ENCODE measurements at regions not wholly inside any gene's neighbourhood (a gene's known extent, or its start where the extent isn't known, plus 50 kb on each side); places are given as distances from the start of the nearest gene placed in this dataset.
"Not testable (repeated sequence)": the region's sequence is repeated elsewhere in the genome, so short reads cannot be mapped to it uniquely, and the experiment has no call there.

DNA sequence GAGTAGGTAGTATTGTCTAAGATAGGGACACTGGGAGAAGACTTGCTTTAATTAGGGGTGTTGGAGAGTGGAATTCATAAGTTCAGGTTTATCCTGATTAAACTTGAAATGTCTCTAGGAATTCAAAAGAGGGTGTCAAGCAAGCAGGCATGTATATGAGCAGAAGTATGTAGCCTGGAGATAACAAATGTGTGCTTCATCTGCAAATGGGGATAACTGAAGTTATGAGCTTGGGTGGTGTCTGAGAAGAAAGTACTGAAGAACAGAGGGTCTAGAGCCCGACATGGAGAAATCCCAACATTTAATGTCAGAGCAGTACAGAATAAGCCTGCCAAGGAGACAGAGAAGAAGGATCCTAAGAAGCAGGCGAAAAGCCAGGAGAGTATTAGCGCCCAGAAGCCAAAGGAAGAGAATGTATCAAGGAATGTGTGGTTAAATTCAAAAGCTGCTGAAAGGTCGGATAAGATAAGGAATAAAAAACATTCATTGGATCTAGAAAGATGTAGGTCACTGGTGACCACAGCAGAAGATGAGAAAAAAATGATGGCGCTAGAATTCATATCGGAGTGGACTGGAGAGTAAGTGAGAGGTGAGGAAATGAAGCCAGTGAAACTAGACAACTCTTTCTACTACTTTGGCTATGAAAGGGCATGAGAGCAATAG, 401.5 kb upstream of the PIK3R1 start:
- Mint-ChIP-seq H3K27ac (no peak overlapping the region), H3K27me3 (no peaks in the 10 kb centered on the region), H3K4me1 (peaks cover 1% of the 10 kb centered on the region), H3K4me3 (no peak overlapping the region), H3K9me3 (peaks cover 2% of the 10 kb centered on the region), H3K36me3 (no peaks in the 10 kb centered on the region)
- ATAC-seq (ENCODE audit: low read depth) (no peak), DNase-seq (no peak)
- POLR2A ChIA-PET, result no interaction called here

DNA sequence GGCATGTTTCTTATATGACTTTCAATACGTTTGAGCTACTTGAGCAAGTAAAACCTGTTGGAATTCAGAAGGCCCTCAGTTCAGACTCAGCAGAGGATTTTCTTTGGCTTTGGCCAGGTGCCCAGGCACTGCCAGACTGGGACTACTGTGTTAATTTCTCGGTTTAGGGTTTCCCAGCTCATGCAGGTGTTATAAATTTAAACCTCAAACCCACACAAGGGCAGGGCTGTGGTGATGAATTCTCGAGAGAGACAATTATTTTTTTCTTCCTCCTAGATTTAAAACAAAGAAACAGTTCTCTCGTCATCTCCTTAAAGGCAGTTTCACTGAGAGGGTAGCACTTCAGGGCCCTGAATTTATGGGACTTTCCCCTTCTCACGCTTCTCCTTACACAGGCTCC, 406.0 kb upstream of the PIK3R1 start:
- no peaks in the 10 kb centered on the region for H3K27me3 Mint-ChIP-seq
- H3K36me3 Mint-ChIP-seq, result no peaks in the 10 kb centered on the region
- POLR2A ChIA-PET, result no interaction called here
- ATAC-seq (ENCODE audit: low read depth) (no peak), DNase-seq (no peak)
- H3K9me3 Mint-ChIP-seq, result no peaks in the 10 kb centered on the region
- H3K27ac Mint-ChIP-seq, result no peak overlapping the region
- H3K4me3 Mint-ChIP-seq, result no peak overlapping the region
- peaks cover 1% of the 10 kb centered on the region for H3K4me1 Mint-ChIP-seq

DNA sequence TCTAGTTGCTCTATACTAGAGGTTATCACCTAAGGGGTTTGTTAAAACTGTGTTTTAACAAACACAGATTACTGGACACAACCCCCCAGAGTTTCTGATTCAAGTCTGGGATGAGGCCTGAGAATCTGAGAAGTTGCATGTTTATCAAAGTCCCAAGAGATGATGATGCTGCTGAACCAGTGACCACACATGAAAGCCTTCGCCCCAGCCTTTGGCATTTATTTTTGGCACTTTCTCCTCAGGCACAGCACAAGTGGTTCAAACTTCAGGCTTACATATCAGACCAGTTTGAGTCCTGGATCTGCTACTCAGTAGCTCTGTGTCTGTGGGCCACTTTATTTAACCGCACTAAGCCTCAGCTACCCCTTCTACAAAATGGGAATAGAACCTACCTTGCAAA, 407.2 kb upstream of the PIK3R1 start:
- Mint-ChIP-seq H3K4me1 (peaks cover 1% of the 10 kb centered on the region), H3K9me3 (peaks cover under 1% of the 10 kb centered on the region), H3K4me3 (no peak overlapping the region), H3K27ac (no peak overlapping the region), H3K27me3 (no peaks in the 10 kb centered on the region), H3K36me3 (no peaks in the 10 kb centered on the region)
- ATAC-seq (ENCODE audit: low read depth) (no peak), DNase-seq (no peak)
- POLR2A ChIA-PET, result no interaction called here

DNA sequence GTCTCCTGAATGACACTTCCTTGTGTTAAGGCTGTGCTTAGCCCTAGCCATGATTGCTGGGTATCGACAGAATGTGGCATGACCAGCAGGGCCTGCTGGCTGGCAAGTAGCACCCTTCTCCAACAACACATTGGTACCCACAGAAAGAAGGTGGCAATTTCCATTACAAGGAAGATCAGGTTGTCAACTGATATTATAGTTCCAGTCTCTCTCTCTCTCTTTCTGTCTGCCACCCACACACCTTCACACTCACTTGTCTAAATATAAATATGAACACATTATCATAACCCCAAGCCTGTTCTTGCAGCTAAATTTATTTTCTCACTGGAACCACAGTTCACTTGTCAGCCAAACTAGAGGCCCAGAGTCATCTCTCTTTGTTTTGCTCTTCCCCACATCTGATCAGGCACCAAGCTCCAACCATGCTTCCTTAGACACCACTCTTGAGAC, 408.1 kb upstream of the PIK3R1 start:
- Mint-ChIP-seq H3K4me3 (no peak overlapping the region), H3K27ac (no peak overlapping the region), H3K9me3 (peaks cover 4% of the 10 kb centered on the region)

DNA sequence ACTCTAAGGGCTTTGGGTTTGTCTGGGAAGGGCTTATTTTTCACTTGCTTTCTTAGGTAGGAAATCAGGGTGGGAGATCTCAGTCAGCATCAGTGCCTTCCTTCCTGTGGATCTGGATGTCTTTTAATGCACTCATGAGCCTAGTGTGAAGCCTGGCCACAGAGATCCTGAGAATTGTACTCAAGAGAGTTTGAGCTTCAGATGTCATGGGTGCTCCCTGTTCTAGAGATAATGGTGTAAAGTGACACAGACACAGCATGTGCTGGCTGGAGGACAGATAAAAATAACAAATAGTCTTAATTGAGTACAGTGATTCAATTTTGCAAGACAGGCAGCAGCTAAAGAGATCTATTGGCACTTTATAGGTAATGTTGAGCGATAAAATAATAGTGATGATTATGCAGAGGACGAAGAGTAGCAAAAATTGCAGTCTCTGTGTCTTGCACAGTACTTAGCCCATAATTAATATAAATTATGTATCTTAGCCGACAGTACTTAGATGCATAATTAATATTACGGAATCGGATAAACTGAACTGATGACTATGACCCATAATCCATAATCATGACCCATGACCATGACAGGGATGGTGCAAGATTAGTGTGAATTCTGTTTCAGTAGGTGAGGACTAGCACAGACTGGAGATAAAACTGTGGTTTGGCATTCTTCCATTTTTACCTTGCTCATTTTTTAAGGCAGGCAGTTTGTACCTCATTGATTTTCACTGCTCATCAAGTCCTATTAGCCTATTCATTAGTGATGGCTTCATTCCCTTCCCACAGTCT, 408.7 kb upstream of the PIK3R1 start:
- ATAC-seq (ENCODE audit: low read depth) (no peak), DNase-seq (no peak)
- POLR2A ChIA-PET, result no interaction called here
- H3K4me1 Mint-ChIP-seq, result peaks cover 10% of the 10 kb centered on the region
- no peak overlapping the region for H3K27ac Mint-ChIP-seq
- no peaks in the 10 kb centered on the region for H3K36me3 Mint-ChIP-seq
- no peaks in the 10 kb centered on the region for H3K27me3 Mint-ChIP-seq
- no peak overlapping the region for H3K4me3 Mint-ChIP-seq
- H3K9me3 Mint-ChIP-seq, result peaks cover 4% of the 10 kb centered on the region

More for the DNA sequence above, 408.1 kb upstream of the PIK3R1 start:
- H3K36me3 Mint-ChIP-seq, result no peaks in the 10 kb centered on the region
- H3K27me3 Mint-ChIP-seq, result no peaks in the 10 kb centered on the region
- POLR2A ChIA-PET, result no interaction called here
- DNase-seq (no peak), ATAC-seq (ENCODE audit: low read depth) (no peak)
- peaks cover 8% of the 10 kb centered on the region for H3K4me1 Mint-ChIP-seq

DNA sequence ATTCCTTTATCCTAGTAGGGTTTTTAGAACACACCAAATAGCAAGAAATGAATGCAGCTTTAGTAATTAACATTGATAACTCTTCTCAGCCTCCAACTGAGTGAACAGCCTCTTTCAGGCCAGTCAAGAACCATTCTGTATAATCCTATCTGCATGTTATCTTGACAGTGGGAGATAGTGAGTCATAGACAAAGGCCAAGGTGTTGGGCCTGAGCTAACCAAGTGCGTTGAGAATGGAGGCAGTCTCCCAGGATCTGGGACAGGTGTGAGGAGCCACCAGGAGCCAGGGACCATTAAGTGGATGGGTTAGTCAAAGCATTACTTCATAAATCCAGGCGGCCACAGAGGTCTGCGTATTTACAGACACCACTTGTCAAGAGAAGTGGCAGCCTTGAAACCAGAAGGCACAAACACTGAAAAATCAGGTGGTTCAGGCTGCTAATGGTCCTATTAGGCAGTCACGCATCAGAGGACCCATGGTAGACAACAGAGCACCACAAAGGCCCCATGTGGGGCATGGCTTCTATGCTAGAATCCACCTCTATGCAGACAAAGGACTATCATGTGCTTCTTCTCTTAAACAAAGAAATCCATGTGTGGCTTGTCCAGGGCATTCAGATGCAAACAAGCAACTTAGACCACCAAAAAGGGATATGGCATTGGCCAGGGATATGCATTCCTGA, 409.7 kb upstream of the PIK3R1 start:
- H3K27ac Mint-ChIP-seq, result no peak overlapping the region
- no peak overlapping the region for H3K4me3 Mint-ChIP-seq
- H3K36me3 Mint-ChIP-seq, result no peaks in the 10 kb centered on the region
- H3K4me1 Mint-ChIP-seq, result peaks cover 8% of the 10 kb centered on the region
- ATAC-seq (ENCODE audit: low read depth) (no peak), DNase-seq (no peak)
- POLR2A ChIA-PET, result no interaction called here
- H3K9me3 Mint-ChIP-seq, result peaks cover 4% of the 10 kb centered on the region
- no peaks in the 10 kb centered on the region for H3K27me3 Mint-ChIP-seq

DNA sequence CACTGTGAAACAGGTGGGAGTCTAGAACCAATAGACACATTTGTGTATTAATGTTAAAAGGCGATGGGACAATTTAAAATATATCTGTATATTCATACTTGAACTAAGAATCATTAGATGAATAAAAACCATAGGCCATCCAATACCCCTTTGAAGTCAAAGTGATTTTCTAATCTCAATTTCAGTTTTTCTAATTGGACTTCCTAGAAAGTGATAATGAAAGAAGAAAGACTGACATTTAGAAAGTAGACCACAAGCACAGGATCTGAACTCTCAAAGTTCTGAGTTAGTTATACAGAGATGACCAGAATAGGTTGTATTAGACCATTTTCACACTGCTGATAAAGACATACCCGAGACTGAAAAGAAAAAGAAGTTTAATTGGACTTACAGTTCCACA, 412.8 kb upstream of the PIK3R1 start:
- DNase-seq (no peak), ATAC-seq (ENCODE audit: low read depth) (no peak)
- no peak overlapping the region for H3K27ac Mint-ChIP-seq
- H3K9me3 Mint-ChIP-seq, result peaks cover 5% of the 10 kb centered on the region
- no peak overlapping the region for H3K4me3 Mint-ChIP-seq
- H3K4me1 Mint-ChIP-seq, result peaks cover 8% of the 10 kb centered on the region
- POLR2A ChIA-PET, result no interaction called here
- no peaks in the 10 kb centered on the region for H3K36me3 Mint-ChIP-seq
- H3K27me3 Mint-ChIP-seq, result peaks cover 2% of the 10 kb centered on the region

DNA sequence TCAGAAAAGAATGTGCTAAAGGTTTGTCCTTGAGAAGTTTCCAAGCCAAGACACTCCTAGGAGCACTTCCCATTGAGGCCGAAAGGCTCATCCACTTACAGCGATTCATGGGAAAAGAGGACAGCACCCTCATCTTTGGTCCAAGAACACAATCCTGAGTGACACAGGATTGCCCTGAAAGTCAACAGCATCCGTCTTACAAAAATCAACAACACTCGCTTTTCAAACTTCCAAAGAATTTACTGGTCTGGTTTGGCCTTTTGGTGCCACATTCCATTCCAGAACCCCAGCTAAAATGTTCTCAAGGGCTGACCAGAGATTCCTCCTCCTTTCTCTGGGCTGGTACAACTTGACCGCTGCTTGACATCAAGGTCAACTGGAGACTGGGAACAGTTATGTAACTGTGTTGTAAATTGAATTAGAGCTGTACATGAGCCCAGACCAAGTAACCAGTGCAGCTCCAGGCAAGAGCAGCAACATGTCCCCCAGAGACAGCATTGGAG, 415.8 kb upstream of the PIK3R1 start:
- DNase-seq, result no peak
- Mint-ChIP-seq H3K9me3 (peaks cover 7% of the 10 kb centered on the region), H3K36me3 (no peaks in the 10 kb centered on the region), H3K27me3 (peaks cover 4% of the 10 kb centered on the region), H3K4me3 (no peak overlapping the region), H3K4me1 (peaks cover 8% of the 10 kb centered on the region), H3K27ac (no peak overlapping the region)
- no peak for ATAC-seq (ENCODE audit: low read depth)
- POLR2A ChIA-PET, result no interaction called here

- H3K9me3 Mint-ChIP-seq; DNase-seq; H3K36me3 Mint-ChIP-seq; POLR2A ChIA-PET; H3K27me3 Mint-ChIP-seq; H3K4me3 Mint-ChIP-seq; H3K4me1 Mint-ChIP-seq; H3K27ac Mint-ChIP-seq; ATAC-seq (ENCODE audit: low read depth): not testable (repeated sequence)
Measured at GRCh38 chr5:67798470-67798869, 417.1 kb upstream of the PIK3R1 start.

GRCh38 chr5:67795781-67796477, 419.6 kb upstream of the PIK3R1 start:
- no peak for ATAC-seq (ENCODE audit: low read depth)
- peaks cover 4% of the 10 kb centered on the region for H3K27me3 Mint-ChIP-seq
- H3K27ac Mint-ChIP-seq, result no peak overlapping the region
- DNase-seq, result no peak
- no peak overlapping the region for H3K4me3 Mint-ChIP-seq
- no peaks in the 10 kb centered on the region for H3K4me1 Mint-ChIP-seq
- POLR2A ChIA-PET, result no interaction called here
- no peaks in the 10 kb centered on the region for H3K36me3 Mint-ChIP-seq
- peaks cover 3% of the 10 kb centered on the region for H3K9me3 Mint-ChIP-seq

GRCh38 chr5:67793966-67794365, 421.6 kb upstream of the PIK3R1 start:
- Mint-ChIP-seq H3K36me3 (no peaks in the 10 kb centered on the region), H3K4me3 (no peak overlapping the region), H3K27me3 (peaks cover 4% of the 10 kb centered on the region), H3K9me3 (peaks cover 3% of the 10 kb centered on the region), H3K4me1 (no peaks in the 10 kb centered on the region), H3K27ac (no peak overlapping the region)
- ATAC-seq (ENCODE audit: low read depth), result no peak
- POLR2A ChIA-PET, result no interaction called here
- DNase-seq, result no peak

- Mint-ChIP-seq H3K27me3 (peaks cover 4% of the 10 kb centered on the region), H3K4me1 (no peaks in the 10 kb centered on the region), H3K27ac (no peak overlapping the region), H3K36me3 (no peaks in the 10 kb centered on the region), H3K9me3 (peaks cover 2% of the 10 kb centered on the region), H3K4me3 (no peak overlapping the region)
- no peak for DNase-seq
- POLR2A ChIA-PET, result no interaction called here
- ATAC-seq (ENCODE audit: low read depth), result no peak
Measured at GRCh38 chr5:67793418-67793817, 422.1 kb upstream of the PIK3R1 start.

DNA sequence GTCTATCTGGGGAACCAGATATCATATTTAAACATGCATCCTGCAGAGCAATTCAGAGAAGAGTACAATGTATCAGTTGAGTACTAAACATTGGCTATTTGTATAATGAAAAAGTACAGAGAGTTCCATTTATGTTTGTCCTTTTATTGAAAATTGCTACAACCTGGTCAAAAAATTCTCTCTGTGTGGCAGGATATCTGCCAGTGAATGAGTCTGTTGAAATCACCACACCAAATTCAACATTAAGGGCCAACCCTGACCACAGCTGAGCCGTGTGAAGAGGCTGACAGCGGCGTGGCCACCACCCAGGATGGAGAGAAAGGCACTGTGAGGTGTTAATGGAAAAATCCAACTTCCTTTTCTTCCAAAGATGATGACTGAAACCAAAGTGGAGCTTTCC, 422.7 kb upstream of the PIK3R1 start:
- H3K9me3 Mint-ChIP-seq, result peaks cover 1% of the 10 kb centered on the region
- H3K4me1 Mint-ChIP-seq, result no peaks in the 10 kb centered on the region
- H3K27ac Mint-ChIP-seq, result no peak overlapping the region
- H3K36me3 Mint-ChIP-seq, result no peaks in the 10 kb centered on the region
- ATAC-seq (ENCODE audit: low read depth) (no peak), DNase-seq (no peak)
- POLR2A ChIA-PET, result no interaction called here
- H3K27me3 Mint-ChIP-seq, result peaks cover 3% of the 10 kb centered on the region
- no peak overlapping the region for H3K4me3 Mint-ChIP-seq
